H1 (cell line): ENCODE measurements at regions not wholly inside any gene's neighbourhood (a gene's known extent, or its start where the extent isn't known, plus 50 kb on each side); places are given as distances from the start of the nearest gene placed in this dataset.

ENCODE experiments used
- GABPA ChIP-seq: IDR thresholded peaks from 2 replicates; pipeline ENCODE4 v1.6.1; 2011; ENCODE audit warnings: mild to moderate bottlenecking, low read length, moderate library complexity, borderline replicate concordance; ENCODE audit not compliant: insufficient read depth
- JUND ChIP-seq: IDR thresholded peaks from 2 replicates; pipeline ENCODE4 v1.6.1; 2011; ENCODE audit warnings: mild to moderate bottlenecking, improper control_type of control experiment, low read length
- TEAD4 ChIP-seq: IDR thresholded peaks from 2 replicates; pipeline ENCODE4 v1.6.1; 2012; ENCODE audit warnings: low read depth, low read length, inconsistent platforms, mixed read lengths
- TF ChIP-seq, protein P1 (sequence below): fragments of 300-600 bp; sonication (generic); IDR thresholded peaks from 2 replicates; pipeline ENCODE4 v1.7.1; 2012; ENCODE audit warnings: low read length, moderate library complexity, mild to moderate bottlenecking, inconsistent platforms; ENCODE audit not compliant: insufficient replicate concordance

DNA sequence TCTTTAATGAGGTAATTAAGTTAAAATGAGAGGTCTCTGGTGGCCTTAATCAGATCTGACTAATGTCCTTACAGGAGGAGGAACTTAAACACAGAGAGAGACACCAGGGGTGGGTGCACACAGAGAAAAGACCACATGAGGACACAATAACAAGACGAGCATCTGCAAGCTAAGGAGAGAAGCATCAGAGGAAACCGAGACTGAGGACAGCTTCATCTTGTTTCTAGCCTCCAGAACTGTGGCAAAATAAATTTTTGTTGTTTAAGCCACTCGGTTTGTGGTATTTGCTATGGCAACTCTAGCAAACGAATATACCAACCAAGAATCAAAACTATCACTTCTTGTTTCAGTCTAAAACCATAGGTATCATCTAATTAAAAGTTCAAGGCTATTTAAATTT, 400.1 kb downstream of the PID1 start (continued):
- TF ChIP-seq TEAD4 (no peak), JUND (no peak), GABPA (no peak)
- TF ChIP-seq, protein P1, sequence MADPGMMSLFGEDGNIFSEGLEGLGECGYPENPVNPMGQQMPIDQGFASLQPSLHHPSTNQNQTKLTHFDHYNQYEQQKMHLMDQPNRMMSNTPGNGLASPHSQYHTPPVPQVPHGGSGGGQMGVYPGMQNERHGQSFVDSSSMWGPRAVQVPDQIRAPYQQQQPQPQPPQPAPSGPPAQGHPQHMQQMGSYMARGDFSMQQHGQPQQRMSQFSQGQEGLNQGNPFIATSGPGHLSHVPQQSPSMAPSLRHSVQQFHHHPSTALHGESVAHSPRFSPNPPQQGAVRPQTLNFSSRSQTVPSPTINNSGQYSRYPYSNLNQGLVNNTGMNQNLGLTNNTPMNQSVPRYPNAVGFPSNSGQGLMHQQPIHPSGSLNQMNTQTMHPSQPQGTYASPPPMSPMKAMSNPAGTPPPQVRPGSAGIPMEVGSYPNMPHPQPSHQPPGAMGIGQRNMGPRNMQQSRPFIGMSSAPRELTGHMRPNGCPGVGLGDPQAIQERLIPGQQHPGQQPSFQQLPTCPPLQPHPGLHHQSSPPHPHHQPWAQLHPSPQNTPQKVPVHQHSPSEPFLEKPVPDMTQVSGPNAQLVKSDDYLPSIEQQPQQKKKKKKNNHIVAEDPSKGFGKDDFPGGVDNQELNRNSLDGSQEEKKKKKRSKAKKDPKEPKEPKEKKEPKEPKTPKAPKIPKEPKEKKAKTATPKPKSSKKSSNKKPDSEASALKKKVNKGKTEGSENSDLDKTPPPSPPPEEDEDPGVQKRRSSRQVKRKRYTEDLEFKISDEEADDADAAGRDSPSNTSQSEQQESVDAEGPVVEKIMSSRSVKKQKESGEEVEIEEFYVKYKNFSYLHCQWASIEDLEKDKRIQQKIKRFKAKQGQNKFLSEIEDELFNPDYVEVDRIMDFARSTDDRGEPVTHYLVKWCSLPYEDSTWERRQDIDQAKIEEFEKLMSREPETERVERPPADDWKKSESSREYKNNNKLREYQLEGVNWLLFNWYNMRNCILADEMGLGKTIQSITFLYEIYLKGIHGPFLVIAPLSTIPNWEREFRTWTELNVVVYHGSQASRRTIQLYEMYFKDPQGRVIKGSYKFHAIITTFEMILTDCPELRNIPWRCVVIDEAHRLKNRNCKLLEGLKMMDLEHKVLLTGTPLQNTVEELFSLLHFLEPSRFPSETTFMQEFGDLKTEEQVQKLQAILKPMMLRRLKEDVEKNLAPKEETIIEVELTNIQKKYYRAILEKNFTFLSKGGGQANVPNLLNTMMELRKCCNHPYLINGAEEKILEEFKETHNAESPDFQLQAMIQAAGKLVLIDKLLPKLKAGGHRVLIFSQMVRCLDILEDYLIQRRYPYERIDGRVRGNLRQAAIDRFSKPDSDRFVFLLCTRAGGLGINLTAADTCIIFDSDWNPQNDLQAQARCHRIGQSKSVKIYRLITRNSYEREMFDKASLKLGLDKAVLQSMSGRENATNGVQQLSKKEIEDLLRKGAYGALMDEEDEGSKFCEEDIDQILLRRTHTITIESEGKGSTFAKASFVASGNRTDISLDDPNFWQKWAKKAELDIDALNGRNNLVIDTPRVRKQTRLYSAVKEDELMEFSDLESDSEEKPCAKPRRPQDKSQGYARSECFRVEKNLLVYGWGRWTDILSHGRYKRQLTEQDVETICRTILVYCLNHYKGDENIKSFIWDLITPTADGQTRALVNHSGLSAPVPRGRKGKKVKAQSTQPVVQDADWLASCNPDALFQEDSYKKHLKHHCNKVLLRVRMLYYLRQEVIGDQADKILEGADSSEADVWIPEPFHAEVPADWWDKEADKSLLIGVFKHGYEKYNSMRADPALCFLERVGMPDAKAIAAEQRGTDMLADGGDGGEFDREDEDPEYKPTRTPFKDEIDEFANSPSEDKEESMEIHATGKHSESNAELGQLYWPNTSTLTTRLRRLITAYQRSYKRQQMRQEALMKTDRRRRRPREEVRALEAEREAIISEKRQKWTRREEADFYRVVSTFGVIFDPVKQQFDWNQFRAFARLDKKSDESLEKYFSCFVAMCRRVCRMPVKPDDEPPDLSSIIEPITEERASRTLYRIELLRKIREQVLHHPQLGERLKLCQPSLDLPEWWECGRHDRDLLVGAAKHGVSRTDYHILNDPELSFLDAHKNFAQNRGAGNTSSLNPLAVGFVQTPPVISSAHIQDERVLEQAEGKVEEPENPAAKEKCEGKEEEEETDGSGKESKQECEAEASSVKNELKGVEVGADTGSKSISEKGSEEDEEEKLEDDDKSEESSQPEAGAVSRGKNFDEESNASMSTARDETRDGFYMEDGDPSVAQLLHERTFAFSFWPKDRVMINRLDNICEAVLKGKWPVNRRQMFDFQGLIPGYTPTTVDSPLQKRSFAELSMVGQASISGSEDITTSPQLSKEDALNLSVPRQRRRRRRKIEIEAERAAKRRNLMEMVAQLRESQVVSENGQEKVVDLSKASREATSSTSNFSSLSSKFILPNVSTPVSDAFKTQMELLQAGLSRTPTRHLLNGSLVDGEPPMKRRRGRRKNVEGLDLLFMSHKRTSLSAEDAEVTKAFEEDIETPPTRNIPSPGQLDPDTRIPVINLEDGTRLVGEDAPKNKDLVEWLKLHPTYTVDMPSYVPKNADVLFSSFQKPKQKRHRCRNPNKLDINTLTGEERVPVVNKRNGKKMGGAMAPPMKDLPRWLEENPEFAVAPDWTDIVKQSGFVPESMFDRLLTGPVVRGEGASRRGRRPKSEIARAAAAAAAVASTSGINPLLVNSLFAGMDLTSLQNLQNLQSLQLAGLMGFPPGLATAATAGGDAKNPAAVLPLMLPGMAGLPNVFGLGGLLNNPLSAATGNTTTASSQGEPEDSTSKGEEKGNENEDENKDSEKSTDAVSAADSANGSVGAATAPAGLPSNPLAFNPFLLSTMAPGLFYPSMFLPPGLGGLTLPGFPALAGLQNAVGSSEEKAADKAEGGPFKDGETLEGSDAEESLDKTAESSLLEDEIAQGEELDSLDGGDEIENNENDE = no peak
- TF ChIP-seq, all 59 proteins: peak for 0
